ENCODE measurements at regions not wholly inside any gene's neighbourhood (a gene's known extent, or its start where the extent isn't known, plus 50 kb on each side); places are given as distances from the start of the nearest gene placed in this dataset.
"Not testable (repeated sequence)": the region's sequence is repeated elsewhere in the genome, so short reads cannot be mapped to it uniquely, and the experiment has no call there.

DNA sequence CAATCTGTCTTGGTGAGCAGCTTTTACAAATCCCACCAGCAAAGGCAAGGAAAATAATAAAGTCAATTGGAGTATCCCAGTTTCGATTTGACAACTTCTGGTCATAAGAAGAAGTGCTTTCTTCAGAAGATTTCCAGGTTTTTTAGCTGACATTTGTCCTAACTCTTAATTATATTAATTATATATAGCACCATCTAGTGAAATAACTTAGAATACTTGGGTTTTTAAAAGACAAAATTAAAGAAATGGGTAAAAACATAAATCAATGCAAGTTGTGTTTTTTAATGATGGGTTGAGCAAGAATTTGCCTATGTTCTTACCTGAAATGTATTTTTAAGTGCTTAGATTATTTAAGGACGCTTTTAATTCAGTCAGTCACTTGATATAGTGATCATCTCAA lies 421.8 kb downstream of the ACTL7B start:
- no peak overlapping the region for H3K9ac ChIP-seq

GRCh38 chr9:108430655-108431054 lies 425.1 kb downstream of the ACTL7B start:
- no peaks in the 10 kb centered on the region for H3K27me3 ChIP-seq (ENCODE audit: insufficient read depth, low read depth)
- H3K27ac ChIP-seq = no peak overlapping the region
- H3K4me3 ChIP-seq (IDR thresholded peaks at IDR 0.05; ENCODE audit: insufficient read depth, low read depth, low read length) = no peak overlapping the region
- H3K9ac ChIP-seq = no peak overlapping the region
- H3K36me3 ChIP-seq (ENCODE audit: insufficient read depth) = no peaks in the 10 kb centered on the region; the same call in 1 of the 2 replicates
- H4K20me1 ChIP-seq (ENCODE audit: insufficient read depth) = no peaks in the 10 kb centered on the region
- no peaks in the 10 kb centered on the region for H3K79me2 ChIP-seq (ENCODE audit: insufficient read depth, low read depth)
- no peak overlapping the region for H2AFZ ChIP-seq (ENCODE audit: low read depth)
- H3K4me1 ChIP-seq (ENCODE audit: low read depth, poor library complexity, severe bottlenecking) = no peaks in the 10 kb centered on the region
- H3K4me2 ChIP-seq = no peak overlapping the region
- TF ChIP-seq CTCF (conservative IDR thresholded peaks at IDR 0.05; ENCODE audit: low read depth, low read length) = no peak

More for the DNA sequence above, 421.8 kb downstream of the ACTL7B start:
- H3K79me2 ChIP-seq (ENCODE audit: insufficient read depth, low read depth) = no peaks in the 10 kb centered on the region
- H3K27ac ChIP-seq = no peak overlapping the region
- H3K4me3 ChIP-seq (IDR thresholded peaks at IDR 0.05; ENCODE audit: insufficient read depth, low read depth, low read length) = no peak overlapping the region
- no peak overlapping the region for H2AFZ ChIP-seq (ENCODE audit: low read depth)
- H3K36me3 ChIP-seq (ENCODE audit: insufficient read depth) = no peaks in the 10 kb centered on the region; the same call in 1 of the 2 replicates
- H3K4me1 ChIP-seq (ENCODE audit: low read depth, poor library complexity, severe bottlenecking) = no peaks in the 10 kb centered on the region
- no peaks in the 10 kb centered on the region for H3K27me3 ChIP-seq (ENCODE audit: insufficient read depth, low read depth)
- no peak overlapping the region for H3K4me2 ChIP-seq
- H4K20me1 ChIP-seq (ENCODE audit: insufficient read depth) = no peaks in the 10 kb centered on the region
- no peak for TF ChIP-seq CTCF (conservative IDR thresholded peaks at IDR 0.05; ENCODE audit: low read depth, low read length)

DNA sequence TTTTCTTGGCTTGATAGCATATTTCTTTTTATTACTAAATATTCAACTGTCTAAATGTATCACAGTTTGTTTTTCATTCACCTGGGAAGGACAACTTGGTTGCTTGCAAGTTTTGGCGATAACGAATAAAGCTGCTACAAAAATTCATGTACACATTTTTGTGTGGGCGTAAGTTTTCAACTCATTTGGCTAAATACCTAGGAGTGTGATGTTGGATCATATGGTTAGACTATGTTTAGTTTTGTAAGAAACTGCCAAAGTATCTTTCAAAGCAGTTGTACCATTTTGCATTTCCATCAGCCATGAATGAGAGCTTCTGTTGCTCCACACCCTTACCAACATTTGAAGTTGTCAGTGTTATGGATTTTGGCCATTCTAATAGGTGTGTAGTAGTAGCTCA lies 428.0 kb downstream of the ACTL7B start:
- TF ChIP-seq CTCF (conservative IDR thresholded peaks at IDR 0.05; ENCODE audit: low read depth, low read length) = no peak
- Histone ChIP-seq H3K79me2 (ENCODE audit: insufficient read depth, low read depth) (no peaks in the 10 kb centered on the region), H3K9ac (no peak overlapping the region), H3K4me2 (no peak overlapping the region), H3K4me3 (IDR thresholded peaks at IDR 0.05; ENCODE audit: insufficient read depth, low read depth, low read length) (no peak overlapping the region), H3K4me1 (ENCODE audit: low read depth, poor library complexity, severe bottlenecking) (no peaks in the 10 kb centered on the region), H3K27ac (no peak overlapping the region), H4K20me1 (ENCODE audit: insufficient read depth) (no peaks in the 10 kb centered on the region), H3K27me3 (ENCODE audit: insufficient read depth, low read depth) (no peaks in the 10 kb centered on the region), H2AFZ (ENCODE audit: low read depth) (no peak overlapping the region), H3K36me3 (ENCODE audit: insufficient read depth) (no peaks in the 10 kb centered on the region; the same call in 1 of the 2 replicates)

DNA sequence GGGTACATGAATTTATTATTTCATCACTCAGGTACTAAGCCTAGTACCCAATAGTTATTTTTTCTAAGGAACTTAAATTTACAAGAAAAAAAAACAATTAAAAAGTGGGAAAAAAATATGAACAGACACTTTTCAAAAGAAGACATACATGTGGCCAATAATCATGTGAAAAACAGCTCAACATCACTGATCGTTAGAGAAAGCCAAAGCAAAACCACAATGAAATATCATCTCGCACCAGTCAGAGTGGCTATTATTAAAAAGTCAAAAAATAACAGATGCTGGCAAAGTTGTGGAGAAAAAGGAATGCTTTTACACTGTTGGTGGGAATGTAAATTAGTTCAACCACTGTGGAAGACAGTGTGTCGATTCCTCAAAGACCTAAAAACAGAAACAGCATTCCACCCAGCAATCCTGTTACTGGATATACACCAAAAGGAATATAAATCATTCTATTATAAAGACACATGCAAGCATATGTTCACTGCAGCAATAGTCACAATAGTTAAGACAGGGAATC lies 429.3 kb downstream of the ACTL7B start:
- not testable (repeated sequence) for H3K4me1 ChIP-seq (ENCODE audit: low read depth, poor library complexity, severe bottlenecking); H3K36me3 ChIP-seq (ENCODE audit: insufficient read depth); H4K20me1 ChIP-seq (ENCODE audit: insufficient read depth); H3K9ac ChIP-seq; H3K27ac ChIP-seq; H3K27me3 ChIP-seq (ENCODE audit: insufficient read depth, low read depth); H3K4me3 ChIP-seq (IDR thresholded peaks at IDR 0.05; ENCODE audit: insufficient read depth, low read depth, low read length); H2AFZ ChIP-seq (ENCODE audit: low read depth); H3K4me2 ChIP-seq; H3K79me2 ChIP-seq (ENCODE audit: insufficient read depth, low read depth)

DNA sequence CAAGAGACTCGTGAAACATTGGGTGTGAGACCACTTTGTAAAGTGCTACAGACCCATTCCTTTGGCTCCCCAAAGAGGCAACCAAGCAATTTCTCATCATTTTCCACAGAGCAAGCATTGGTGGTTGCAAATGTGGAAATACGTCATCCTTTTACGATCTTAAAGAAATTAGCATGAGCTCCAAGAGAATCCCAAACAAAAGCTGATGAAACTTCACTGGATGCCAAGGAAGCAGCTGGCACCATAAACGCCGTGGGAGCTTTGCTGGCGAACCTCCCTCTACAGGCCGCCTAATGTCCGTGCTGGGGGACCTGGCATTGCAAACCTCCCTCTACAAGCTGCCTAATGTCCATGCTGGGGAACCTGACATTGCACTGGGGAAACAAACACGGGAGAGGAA lies 432.4 kb downstream of the ACTL7B start:
- no peaks in the 10 kb centered on the region for H3K27me3 ChIP-seq (ENCODE audit: insufficient read depth, low read depth)
- H3K79me2 ChIP-seq (ENCODE audit: insufficient read depth, low read depth) = no peaks in the 10 kb centered on the region
- H3K27ac ChIP-seq = no peak overlapping the region
- no peaks in the 10 kb centered on the region for H4K20me1 ChIP-seq (ENCODE audit: insufficient read depth)
- H3K4me1 ChIP-seq (ENCODE audit: low read depth, poor library complexity, severe bottlenecking) = no peaks in the 10 kb centered on the region
- no peak overlapping the region for H3K4me3 ChIP-seq (IDR thresholded peaks at IDR 0.05; ENCODE audit: insufficient read depth, low read depth, low read length)
- TF ChIP-seq CTCF (conservative IDR thresholded peaks at IDR 0.05; ENCODE audit: low read depth, low read length) = no peak
- no peaks in the 10 kb centered on the region for H3K36me3 ChIP-seq (ENCODE audit: insufficient read depth)
- H2AFZ ChIP-seq (ENCODE audit: low read depth) = no peak overlapping the region
- no peak overlapping the region for H3K4me2 ChIP-seq
- H3K9ac ChIP-seq = no peak overlapping the region

All from KMS-11 (cell line).